OCI-LY1 (cell line): ENCODE measurements at regions not wholly inside any gene's neighbourhood (a gene's known extent, or its start where the extent isn't known, plus 50 kb on each side); places are given as distances from the start of the nearest gene placed in this dataset.

Experiments
- H2AFZ ChIP-seq: fragments of 200-600 bp; sonication (generic), shearing (Covaris generic); 2 replicates; pipeline ENCODE4 v1.6.0; 2014; ENCODE audit warnings: antibody characterized with exemption, mild to moderate bottlenecking, low read length
- H3F3A ChIP-seq: fragments of 200-600 bp; sonication (generic), shearing (Covaris generic); 2 replicates; pipeline ENCODE4 v1.6.0; 2014; ENCODE audit warnings: mild to moderate bottlenecking, antibody characterized with exemption, low read length, moderate library complexity; ENCODE audit not compliant: insufficient read depth
- H3K27ac ChIP-seq: fragments of 200-600 bp; sonication (generic); 2 replicates; pipeline ENCODE4 v1.5.1; 2014; ENCODE audit warnings: low read length, mixed run types, mild to moderate bottlenecking, low read depth; ENCODE audit not compliant: poor library complexity, severe bottlenecking
- H3K27me3 ChIP-seq: fragments of 200-600 bp; sonication (generic); 2 replicates; pipeline ENCODE4 v1.6.0; 2014; ENCODE audit warnings: antibody characterized with exemption, mild to moderate bottlenecking, low read length, moderate library complexity; ENCODE audit not compliant: insufficient read depth
- H3K36me3 ChIP-seq: fragments of 200-600 bp; sonication (generic); 2 replicates; pipeline ENCODE4 v1.6.1; 2014; ENCODE audit warnings: mild to moderate bottlenecking, antibody characterized with exemption, low read length, moderate library complexity, mixed read lengths; ENCODE audit not compliant: insufficient read depth
- H3K4me1 ChIP-seq: fragments of 200-600 bp; sonication (generic); 2 replicates; pipeline ENCODE4 v1.5.1; 2014; ENCODE audit warnings: mild to moderate bottlenecking, low read length, moderate library complexity; ENCODE audit not compliant: insufficient read depth, severe bottlenecking
- H3K4me2 ChIP-seq: fragments of 200-600 bp; sonication (generic), shearing (Covaris generic); 2 replicates; pipeline ENCODE4 v1.6.1; 2014; ENCODE audit warnings: low read length
- H3K4me3 ChIP-seq: fragments of 200-600 bp; sonication (generic); 2 replicates; pipeline ENCODE4 v1.5.1; 2014; ENCODE audit warnings: low read length, low read depth, mild to moderate bottlenecking, mixed read lengths; ENCODE audit not compliant: poor library complexity, severe bottlenecking
- H3K79me2 ChIP-seq: fragments of 200-600 bp; shearing (Covaris generic); 2 replicates; pipeline ENCODE4 v1.6.1; 2016; ENCODE audit warnings: mixed run types, low read length, mixed read lengths; ENCODE audit not compliant: insufficient read depth
- H3K9ac ChIP-seq: fragments of 200-600 bp; sonication (generic), shearing (Covaris generic); 2 replicates; pipeline ENCODE4 v1.6.1; 2014; ENCODE audit warnings: mild to moderate bottlenecking, low read length, mixed read lengths
- H3K9me2 ChIP-seq: fragments of 200-600 bp; sonication (generic), shearing (Covaris generic); 2 replicates; pipeline ENCODE4 v1.6.1; 2014; ENCODE audit warnings: low read depth, mild to moderate bottlenecking, low read length, mixed read lengths
- H3K9me3 ChIP-seq: fragments of 200-600 bp; shearing (Covaris generic); 2 replicates; pipeline ENCODE4 v1.6.1; 2014; ENCODE audit warnings: low read length, mixed read lengths
- H4K20me1 ChIP-seq: fragments of 200-600 bp; sonication (generic), shearing (Covaris generic); 2 replicates; pipeline ENCODE4 v1.6.0; 2016; ENCODE audit warnings: mild to moderate bottlenecking, low read length; ENCODE audit not compliant: insufficient read depth
- CTCF ChIP-seq: fragments of 200-600 bp; sonication (generic), shearing (Covaris generic); IDR thresholded peaks from 2 replicates; pipeline ENCODE4 v1.5.1; 2017; ENCODE audit warnings: mild to moderate bottlenecking, antibody characterized with exemption, low read length, moderate library complexity, mixed read lengths
- EZH2 ChIP-seq: fragments of 200-600 bp; sonication (generic), shearing (Covaris generic); IDR thresholded peaks from 2 replicates; pipeline ENCODE4 v1.8.0; 2017; ENCODE audit warnings: borderline replicate concordance, mixed run types, mild to moderate bottlenecking, antibody characterized with exemption, low read length, moderate library complexity, mixed read lengths

- no peaks in the 10 kb centered on the region for H3K4me1 ChIP-seq
- no peaks in the 10 kb centered on the region for H4K20me1 ChIP-seq
- no peak overlapping the region for H3K27ac ChIP-seq
- H3K4me2 ChIP-seq, result no peak overlapping the region
- H3K36me3 ChIP-seq, result no peaks in the 10 kb centered on the region
- no peaks in the 10 kb centered on the region for H3K27me3 ChIP-seq
- TF ChIP-seq EZH2 (no peak), CTCF (no peak)
- no peak overlapping the region for H2AFZ ChIP-seq
- H3K9ac ChIP-seq, result no peak overlapping the region
- no peaks in the 10 kb centered on the region for H3K9me3 ChIP-seq
- no peak overlapping the region for H3K4me3 ChIP-seq
- H3F3A ChIP-seq, result no peaks in the 10 kb centered on the region
- H3K9me2 ChIP-seq, result no peaks in the 10 kb centered on the region
- no peaks in the 10 kb centered on the region for H3K79me2 ChIP-seq
Measured at GRCh38 chr2:177119099-177119498, 93.5 kb upstream of the HNRNPA3 start.

- Histone ChIP-seq H3K9me3 (no peaks in the 10 kb centered on the region), H3K9me2 (no peaks in the 10 kb centered on the region)
Measured at GRCh38 chr2:177123048-177123447, 89.5 kb upstream of the HNRNPA3 start.

GRCh38 chr2:177124371-177124770 is 88.2 kb upstream of the HNRNPA3 start:
- TF ChIP-seq EZH2 (no peak), CTCF (no peak)
- Histone ChIP-seq H3F3A (no peaks in the 10 kb centered on the region), H2AFZ (no peak overlapping the region), H3K4me3 (no peak overlapping the region), H3K9ac (no peak overlapping the region), H3K4me2 (no peak overlapping the region), H4K20me1 (no peaks in the 10 kb centered on the region), H3K4me1 (no peaks in the 10 kb centered on the region), H3K27me3 (no peaks in the 10 kb centered on the region), H3K9me2 (no peaks in the 10 kb centered on the region), H3K9me3 (no peaks in the 10 kb centered on the region), H3K27ac (no peak overlapping the region), H3K36me3 (no peaks in the 10 kb centered on the region), H3K79me2 (no peaks in the 10 kb centered on the region)

More at GRCh38 chr2:177123048-177123447, 89.5 kb upstream of the HNRNPA3 start:
- Histone ChIP-seq H3K79me2 (no peaks in the 10 kb centered on the region), H3K27me3 (no peaks in the 10 kb centered on the region), H2AFZ (no peak overlapping the region), H3K4me2 (no peak overlapping the region), H3F3A (no peaks in the 10 kb centered on the region), H3K36me3 (no peaks in the 10 kb centered on the region), H4K20me1 (no peaks in the 10 kb centered on the region), H3K4me3 (no peak overlapping the region), H3K9ac (no peak overlapping the region), H3K27ac (no peak overlapping the region), H3K4me1 (no peaks in the 10 kb centered on the region)
- TF ChIP-seq CTCF, result no peak
- no peak for TF ChIP-seq EZH2
